BLaER1 treated with 17β-estradiol and CSF1 and Interleukin-3, amounts not matched to agents 10 nM and 100 nM (cell line): ENCODE measurements at regions not wholly inside any gene's neighbourhood (a gene's known extent, or its start where the extent isn't known, plus 50 kb on each side); places are given as distances from the start of the nearest gene placed in this dataset.
A peak's percentile ranks its signal among the peaks of the same experiment; 100 is the strongest.

Experiments
- H3K27ac ChIP-seq, 11 experiments: shearing (Covaris generic); formaldehyde crosslinking; 2 replicates each; pipeline ENCODE4 v1.8.1; 2022
- H3K27me3 ChIP-seq, 11 experiments: shearing (Covaris generic); formaldehyde crosslinking; 2 replicates each; pipeline ENCODE4 v1.8.1; 2022
- H3K36me3 ChIP-seq, 11 experiments: shearing (Covaris generic); formaldehyde crosslinking; 2 replicates each; pipeline ENCODE4 v1.8.1; 2022
- H3K4me1 ChIP-seq, 10 experiments: shearing (Covaris generic); formaldehyde crosslinking; 2 replicates each; pipeline ENCODE4 v1.8.1; 2022
- H3K4me2 ChIP-seq, 11 experiments: shearing (Covaris generic); formaldehyde crosslinking; 2 replicates each; pipeline ENCODE4 v1.8.1; 2022
- H3K4me3 ChIP-seq, 10 experiments: shearing (Covaris generic); formaldehyde crosslinking; 2 replicates each; pipeline ENCODE4 v1.8.1; 2022
- H3K9ac ChIP-seq, 11 experiments: shearing (Covaris generic); formaldehyde crosslinking; 2 replicates each; pipeline ENCODE4 v1.8.1; 2022
- H3K9me3 ChIP-seq, 11 experiments: shearing (Covaris generic); formaldehyde crosslinking; replicated peaks in 1 of 11; 2 replicates each; pipeline ENCODE4 v1.8.1; 2022
- H4K20me1 ChIP-seq, 11 experiments: shearing (Covaris generic); formaldehyde crosslinking; 2 replicates each; pipeline ENCODE4 v1.8.1; 2022
- Cebpa-rat ChIP-seq, 11 experiments: shearing (Covaris generic); IDR thresholded peaks; 2 replicates each; pipeline ENCODE4 v1.8.1; 2022

DNA sequence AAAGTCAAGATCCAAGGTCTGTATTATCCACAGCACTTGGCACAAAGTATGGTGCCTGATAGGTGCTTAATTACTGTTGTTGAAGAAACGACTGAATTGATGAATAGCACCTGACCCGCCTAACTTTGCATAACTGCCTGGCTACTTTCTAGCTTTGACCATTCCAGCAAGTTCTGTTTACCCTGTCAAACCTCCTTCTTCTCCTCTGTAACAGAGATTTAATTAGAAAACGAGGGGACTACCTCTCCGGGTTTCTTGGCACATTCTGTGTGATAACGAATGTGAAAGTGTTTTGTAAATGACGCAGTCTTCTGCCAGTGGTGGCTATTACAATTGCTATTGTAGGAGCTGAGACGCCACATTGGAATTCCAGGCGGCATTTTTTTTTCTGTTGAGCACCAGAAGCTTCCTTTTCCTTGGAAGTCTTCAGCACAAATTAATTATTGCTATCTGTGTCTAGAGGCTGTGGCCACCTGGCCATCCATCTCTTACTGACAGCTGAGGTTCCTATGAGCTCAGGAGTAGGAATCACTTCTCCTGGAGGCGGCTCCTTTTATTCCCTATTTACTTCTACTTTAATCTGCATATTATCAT, 522.9 kb downstream of the HS3ST4 start:
- no peak for TF ChIP-seq Cebpa-rat (IDR thresholded peaks at IDR 0.05)
- no peaks in the 10 kb centered on the region for H3K4me1 ChIP-seq
- no peak overlapping the region for H3K9ac ChIP-seq
- no peak overlapping the region for H3K27ac ChIP-seq
- H3K4me2 ChIP-seq = no peak overlapping the region
- H3K4me3 ChIP-seq = no peak overlapping the region
- H4K20me1 ChIP-seq = no peaks in the 10 kb centered on the region
- no peaks in the 10 kb centered on the region for H3K36me3 ChIP-seq
- peaks cover 0 to 6% (median 0%) of the 10 kb centered on the region in 11 experiments; a peak in 2 of 22 replicates for H3K9me3 ChIP-seq
- H3K27me3 ChIP-seq = no peaks in the 10 kb centered on the region

DNA sequence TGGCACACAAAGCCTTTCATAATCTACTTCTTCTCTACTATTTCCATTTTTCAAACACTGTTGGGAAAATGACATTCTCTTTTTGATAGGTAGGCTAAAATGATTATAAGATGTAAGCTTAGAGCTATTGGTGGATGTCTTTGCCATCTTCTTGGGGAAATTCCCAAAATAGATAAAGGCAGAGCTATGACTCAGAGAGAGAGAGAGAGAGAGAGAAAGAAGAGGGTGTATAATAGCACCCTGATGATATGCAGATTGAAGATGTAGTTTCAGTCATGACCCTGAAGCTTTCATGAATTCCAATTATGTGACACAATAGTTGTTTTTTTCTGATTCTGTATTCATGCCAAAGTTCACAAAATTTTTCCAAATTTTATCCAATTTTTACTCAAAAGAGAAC, 529.1 kb downstream of the HS3ST4 start:
- Histone ChIP-seq H3K36me3 (no peaks in the 10 kb centered on the region), H3K4me3 (no peak overlapping the region), H3K9ac (no peak overlapping the region), H4K20me1 (no peaks in the 10 kb centered on the region), H3K4me2 (no peak overlapping the region), H3K9me3 (no peaks in the 10 kb centered on the region), H3K27me3 (no peaks in the 10 kb centered on the region), H3K27ac (no peak overlapping the region), H3K4me1 (no peaks in the 10 kb centered on the region)
- TF ChIP-seq Cebpa-rat (IDR thresholded peaks at IDR 0.05) = no peak

DNA sequence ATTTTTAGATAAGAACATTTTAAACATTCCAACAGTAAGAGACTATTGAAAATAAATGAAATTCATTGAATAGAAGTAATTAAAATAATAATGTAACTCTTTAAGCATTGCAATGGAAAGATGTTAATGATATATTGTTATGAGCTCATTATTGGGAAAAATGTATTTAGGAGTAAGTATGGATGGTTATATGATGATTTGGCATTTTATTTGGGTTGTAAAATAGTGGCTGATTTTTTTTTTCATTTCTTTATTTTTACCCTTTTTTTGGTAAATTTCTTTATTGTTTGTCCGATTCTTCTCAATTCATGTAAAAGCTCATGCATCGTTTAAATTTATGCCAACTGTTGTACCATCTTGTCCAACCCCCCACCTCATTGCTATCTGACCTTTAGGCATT, 539.9 kb downstream of the HS3ST4 start:
- H3K27ac ChIP-seq = no peak overlapping the region
- H3K36me3 ChIP-seq = no peaks in the 10 kb centered on the region
- H3K9ac ChIP-seq = no peak overlapping the region
- no peaks in the 10 kb centered on the region for H3K4me1 ChIP-seq
- no peak overlapping the region for H3K4me3 ChIP-seq
- no peak overlapping the region for H3K4me2 ChIP-seq
- no peak for TF ChIP-seq Cebpa-rat (IDR thresholded peaks at IDR 0.05)
- no peaks in the 10 kb centered on the region for H4K20me1 ChIP-seq
- H3K9me3 ChIP-seq = no peaks in the 10 kb centered on the region
- H3K27me3 ChIP-seq = no peaks in the 10 kb centered on the region

DNA sequence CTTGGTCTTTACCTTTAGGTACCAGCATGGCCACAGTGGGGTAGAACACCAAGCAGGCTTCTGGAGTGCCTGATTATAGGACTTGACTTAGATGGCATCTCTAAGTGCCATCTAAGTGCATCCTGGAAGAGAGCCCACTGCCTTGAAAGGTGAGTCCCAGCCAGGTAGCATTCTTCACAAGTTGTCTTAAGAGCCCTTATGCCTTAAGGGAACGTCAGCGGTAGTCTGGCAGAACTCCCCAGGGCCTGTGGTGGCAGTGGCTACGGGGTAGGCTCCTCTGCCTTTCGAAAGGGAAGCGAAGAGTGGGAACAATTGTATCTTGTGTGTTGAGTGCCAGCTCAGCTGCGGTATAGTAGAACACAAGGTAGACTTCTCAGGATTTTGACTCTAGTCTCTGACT, 549.0 kb downstream of the HS3ST4 start:
- H3K4me1 ChIP-seq = peaks cover 0 to 7% (median 0%) of the 10 kb centered on the region in 10 experiments; a peak in 2 of 20 replicates
- H3K27me3 ChIP-seq = no peaks in the 10 kb centered on the region
- no peaks in the 10 kb centered on the region for H3K36me3 ChIP-seq
- H3K4me2 ChIP-seq = no peak overlapping the region
- peaks cover 0 to 13% (median 6%) of the 10 kb centered on the region in 11 experiments; a peak in 8 of 22 replicates for H3K9me3 ChIP-seq
- no peak overlapping the region for H3K4me3 ChIP-seq
- no peaks in the 10 kb centered on the region for H4K20me1 ChIP-seq
- H3K9ac ChIP-seq = no peak overlapping the region
- TF ChIP-seq Cebpa-rat (IDR thresholded peaks at IDR 0.05) = no peak
- H3K27ac ChIP-seq = no peak overlapping the region

DNA sequence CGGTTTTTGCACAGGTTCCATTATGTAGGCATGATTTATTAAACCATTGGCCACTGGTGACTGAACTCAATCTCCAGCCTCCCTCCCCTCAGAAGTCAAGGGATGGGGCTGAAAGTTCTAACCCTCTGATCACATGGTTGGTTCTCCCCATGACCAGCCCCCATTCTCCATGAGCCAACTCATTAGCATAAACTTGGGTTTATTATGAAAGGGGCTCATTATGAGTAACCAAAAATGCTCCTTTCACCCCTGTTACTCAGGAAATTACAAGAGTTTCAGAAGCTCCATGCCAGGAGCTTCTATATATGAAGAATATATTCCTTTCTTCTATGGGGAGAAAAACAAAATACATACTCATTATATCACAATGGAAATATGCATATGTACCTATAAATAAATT, 555.3 kb downstream of the HS3ST4 start:
- Histone ChIP-seq H3K4me2 (no peak overlapping the region), H3K4me3 (no peak overlapping the region), H4K20me1 (no peaks in the 10 kb centered on the region), H3K36me3 (no peaks in the 10 kb centered on the region), H3K9ac (no peak overlapping the region), H3K27ac (no peak overlapping the region), H3K9me3 (peaks cover 9 to 23% (median 12%) of the 10 kb centered on the region in 11 experiments), H3K4me1 (no peaks in the 10 kb centered on the region), H3K27me3 (no peaks in the 10 kb centered on the region)
- TF ChIP-seq Cebpa-rat (IDR thresholded peaks at IDR 0.05) = no peak

DNA sequence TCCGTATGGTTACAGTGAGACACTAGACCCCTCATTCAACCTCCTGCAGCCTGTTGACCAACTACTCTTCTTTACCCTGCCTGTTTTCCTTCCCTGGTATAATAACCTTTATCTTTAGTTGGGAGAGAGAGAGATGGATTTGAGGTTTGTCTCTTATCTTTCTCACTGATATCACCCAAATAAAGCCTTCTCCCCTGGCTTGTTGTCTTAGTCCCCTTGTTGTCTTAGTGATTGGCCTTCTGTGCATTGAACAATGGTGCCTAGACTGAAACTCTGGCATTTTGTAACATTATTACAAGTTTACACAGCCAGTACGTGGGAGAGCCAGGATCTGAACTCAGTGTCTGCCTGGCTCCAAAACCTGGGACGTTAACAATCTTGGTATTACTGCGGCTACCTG, 560.8 kb downstream of the HS3ST4 start:
- no peaks in the 10 kb centered on the region for H4K20me1 ChIP-seq
- no peak overlapping the region for H3K4me2 ChIP-seq
- H3K27ac ChIP-seq = no peak overlapping the region
- no peaks in the 10 kb centered on the region for H3K4me1 ChIP-seq
- no peak for TF ChIP-seq Cebpa-rat (IDR thresholded peaks at IDR 0.05)
- peaks cover 19 to 34% (median 27%) of the 10 kb centered on the region in 11 experiments for H3K9me3 ChIP-seq
- H3K4me3 ChIP-seq = no peak overlapping the region
- H3K36me3 ChIP-seq = 0 out of 22 replicates have a peak, but pooled peaks cover 0 to 4% (median 0%) of the 10 kb centered on the region in 11 experiments
- no peak overlapping the region for H3K9ac ChIP-seq
- H3K27me3 ChIP-seq = no peaks in the 10 kb centered on the region

DNA sequence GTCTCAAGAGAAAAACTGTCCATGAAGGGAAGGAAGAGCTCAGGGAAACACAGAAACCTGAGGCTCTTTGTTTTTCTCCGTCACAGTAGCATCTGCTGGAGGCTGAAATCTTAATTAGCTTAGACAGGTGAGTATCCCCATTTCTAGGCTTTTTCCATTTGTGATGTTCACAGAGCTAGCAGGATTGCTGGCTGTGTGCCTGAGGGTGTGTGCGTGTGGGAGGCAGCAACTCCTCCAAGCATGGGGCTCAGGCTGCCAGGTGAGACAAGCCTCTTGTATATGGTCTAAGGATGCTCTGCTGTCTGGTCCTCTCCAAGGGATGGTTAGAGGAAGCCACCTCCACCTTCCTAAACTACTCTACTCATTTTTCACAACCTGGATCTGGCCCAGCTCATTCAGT, 569.9 kb downstream of the HS3ST4 start:
- Histone ChIP-seq H4K20me1 (no peaks in the 10 kb centered on the region), H3K4me2 (no peak overlapping the region)
- TF ChIP-seq Cebpa-rat (IDR thresholded peaks at IDR 0.05) = no peak

DNA sequence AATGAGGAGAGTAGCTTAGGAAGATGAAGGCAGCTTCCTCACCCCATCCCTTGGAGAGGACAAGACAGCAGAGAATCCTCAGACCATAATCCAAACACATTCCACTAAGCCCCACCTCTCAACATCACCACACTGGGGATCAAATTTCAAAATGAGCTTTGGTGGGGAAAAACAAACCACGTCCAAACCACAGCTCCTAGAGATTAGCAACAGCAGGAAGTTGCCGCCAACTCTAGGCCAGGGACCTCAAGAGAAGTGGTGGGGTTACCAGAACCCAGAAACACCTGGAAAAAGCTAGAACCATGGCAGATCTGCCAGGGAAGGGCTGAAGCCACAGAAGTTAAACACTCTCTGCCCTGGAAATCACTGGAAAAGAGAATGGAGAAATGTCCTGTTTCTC, 571.6 kb downstream of the HS3ST4 start:
- no peak overlapping the region for H3K27ac ChIP-seq
- H3K4me3 ChIP-seq = no peak overlapping the region
- peak overlapping the region in 10 of 11 experiments; percentile 8 to 71 (median 52); a peak in 18 of 22 replicates for H3K4me2 ChIP-seq
- H3K4me1 ChIP-seq = peaks cover 0 to 23% (median 15%) of the 10 kb centered on the region in 10 experiments; a peak in 18 of 20 replicates
- H3K9ac ChIP-seq = no peak overlapping the region
- no peaks in the 10 kb centered on the region for H3K36me3 ChIP-seq
- H4K20me1 ChIP-seq = no peaks in the 10 kb centered on the region
- no peaks in the 10 kb centered on the region for H3K27me3 ChIP-seq
- no peak for TF ChIP-seq Cebpa-rat (IDR thresholded peaks at IDR 0.05)
- peaks cover 10 to 33% (median 22%) of the 10 kb centered on the region in 11 experiments; a peak in 21 of 22 replicates for H3K9me3 ChIP-seq

More for the DNA sequence above, 569.9 kb downstream of the HS3ST4 start:
- Histone ChIP-seq H3K9me3 (peaks cover 10 to 30% (median 22%) of the 10 kb centered on the region in 11 experiments; a peak in 21 of 22 replicates), H3K9ac (no peak overlapping the region), H3K4me3 (no peak overlapping the region), H3K27me3 (no peaks in the 10 kb centered on the region), H3K4me1 (peaks cover 0 to 12% (median 11%) of the 10 kb centered on the region in 10 experiments; a peak in 18 of 20 replicates), H3K36me3 (no peaks in the 10 kb centered on the region), H3K27ac (no peak overlapping the region)

DNA sequence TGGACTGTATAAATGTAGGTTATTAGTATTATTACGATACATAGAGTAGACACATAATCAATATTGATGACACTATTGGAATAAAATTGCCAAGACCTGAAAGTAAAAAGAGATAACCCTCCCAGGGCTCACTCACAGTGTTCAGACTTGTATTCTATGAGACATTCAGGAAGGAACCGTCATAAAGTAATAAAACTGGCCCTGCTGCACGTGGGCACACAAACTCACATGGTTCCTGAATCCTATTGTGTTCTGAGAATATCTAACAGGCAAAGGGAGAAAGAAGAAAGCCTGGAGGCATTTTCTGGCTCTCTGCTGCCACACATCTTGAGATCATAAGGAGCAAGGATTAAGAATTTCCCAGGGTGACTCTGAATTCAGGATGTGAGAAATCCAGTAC, 575.9 kb downstream of the HS3ST4 start:
- Histone ChIP-seq H3K27me3 (peaks cover 0 to 16% (median 0%) of the 10 kb centered on the region in 11 experiments; a peak in 3 of 22 replicates), H3K4me1 (peaks cover 20 to 55% (median 47%) of the 10 kb centered on the region in 10 experiments), H3K4me3 (no peak overlapping the region), H3K9ac (no peak overlapping the region), H3K9me3 (peaks cover 4 to 24% (median 16%) of the 10 kb centered on the region in 11 experiments; a peak in 19 of 22 replicates), H4K20me1 (no peaks in the 10 kb centered on the region), H3K4me2 (peak overlapping the region in 4 of 11 experiments; percentile 68 to 91 (median 79); a peak in 4 of 22 replicates), H3K27ac (no peak overlapping the region), H3K36me3 (no peaks in the 10 kb centered on the region)
- TF ChIP-seq Cebpa-rat (IDR thresholded peaks at IDR 0.05) = no peak

DNA sequence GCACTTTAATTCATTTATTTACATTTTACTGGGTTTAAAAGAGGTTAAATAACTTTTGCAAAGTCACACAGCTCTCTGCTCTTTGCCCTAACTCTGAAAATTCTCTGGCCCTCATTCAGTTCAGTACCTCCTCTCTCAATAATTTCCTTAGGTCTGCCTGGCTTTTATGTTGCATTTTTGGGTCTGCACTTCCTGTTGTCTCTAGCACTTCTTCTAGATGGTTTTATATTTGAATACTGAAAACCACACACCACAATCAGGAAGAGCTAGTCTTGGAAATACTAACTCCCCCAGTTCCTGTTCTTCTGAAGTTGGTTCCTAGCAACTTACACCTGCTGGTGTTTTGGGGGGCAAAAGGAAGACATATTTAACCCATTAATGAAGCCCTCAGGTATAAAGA, 577.9 kb downstream of the HS3ST4 start:
- TF ChIP-seq Cebpa-rat (IDR thresholded peaks at IDR 0.05) = no peak
- peak overlapping the region in 6 of 11 experiments; percentile 10 to 44 (median 38); a peak in 8 of 22 replicates for H3K27ac ChIP-seq

More for the DNA sequence above, 577.9 kb downstream of the HS3ST4 start:
- Histone ChIP-seq H3K4me1 (peaks cover 20 to 43% (median 36%) of the 10 kb centered on the region in 10 experiments), H3K27me3 (peaks cover 0 to 16% (median 0%) of the 10 kb centered on the region in 11 experiments; a peak in 3 of 22 replicates), H3K9ac (no peak overlapping the region; a peak in 1 of 22 replicates), H3K4me3 (peak overlapping the region in 1 of 10 experiments; percentile 5; a peak in 2 of 20 replicates), H3K4me2 (peak overlapping the region; percentile 68 to 91 (median 80)), H3K36me3 (no peaks in the 10 kb centered on the region), H4K20me1 (no peaks in the 10 kb centered on the region), H3K9me3 (peaks cover 0 to 17% (median 9%) of the 10 kb centered on the region in 11 experiments; a peak in 15 of 22 replicates)
